RKO (cell line): ENCODE measurements at regions not wholly inside any gene's neighbourhood (a gene's known extent, or its start where the extent isn't known, plus 50 kb on each side); places are given as distances from the start of the nearest gene placed in this dataset.

Experiments used
- DNase-seq: peaks from one replicate; pipeline ENCODE4 v3.0.0-alpha.2; 2016; ENCODE audit warnings: low spot score

DNA sequence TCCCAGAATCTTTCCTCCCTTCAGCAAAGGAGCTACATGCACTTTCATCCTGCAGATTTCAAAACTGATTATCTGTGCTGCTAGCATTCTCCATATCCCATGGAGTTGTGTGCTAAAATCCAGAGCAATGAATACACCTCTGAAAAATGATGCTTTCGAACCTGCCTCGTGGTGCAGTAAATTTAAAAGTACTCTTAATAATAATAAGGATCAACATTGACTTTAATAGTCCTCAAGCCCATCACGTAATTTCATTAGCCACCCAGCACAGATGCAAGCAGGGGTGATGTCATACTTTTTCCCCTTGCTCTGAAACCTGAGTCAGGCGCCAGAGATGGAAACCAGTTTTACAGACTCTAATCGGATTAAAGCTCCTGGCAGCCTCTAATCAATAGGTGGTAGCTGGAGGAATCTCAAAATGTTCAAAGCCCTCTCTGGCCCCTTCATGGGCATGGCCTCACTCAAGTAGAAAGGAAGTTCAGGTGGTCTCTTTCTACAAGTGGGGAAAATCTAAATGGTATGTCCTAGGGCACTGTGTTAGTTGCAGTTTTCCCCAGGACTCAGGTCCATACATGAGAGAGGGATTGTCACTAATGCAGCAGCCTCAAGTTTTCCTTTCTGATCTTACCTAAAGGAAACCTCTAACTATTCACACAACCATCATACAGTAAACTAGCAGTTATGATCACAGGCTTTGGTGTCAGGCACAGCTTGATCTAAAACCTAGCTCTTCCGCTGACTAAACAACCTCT lies 221.6 kb upstream of the SLC30A5 start:
- no peak for DNase-seq

GRCh38 chr5:68873198-68873597 lies 220.6 kb upstream of the SLC30A5 start:
- no peak for DNase-seq

DNA sequence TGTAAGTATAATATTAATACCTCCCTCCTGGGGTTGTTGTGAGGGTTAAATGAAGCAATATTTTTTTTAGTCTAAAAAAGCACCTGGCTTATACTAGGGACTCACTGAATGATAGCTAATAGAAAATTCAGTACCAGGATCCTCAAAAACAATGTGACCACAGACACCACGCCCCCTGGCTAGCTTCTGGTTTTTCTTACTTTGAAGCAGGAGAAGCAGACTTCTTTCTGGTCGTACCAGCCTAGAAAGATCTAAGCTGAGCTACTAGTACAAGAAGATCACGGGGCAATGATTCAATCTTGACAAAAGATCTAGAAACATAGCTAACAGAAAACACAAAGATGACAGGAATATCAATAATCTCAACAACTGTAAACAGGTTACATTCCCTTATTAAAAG lies 218.5 kb upstream of the SLC30A5 start:
- DNase-seq, result no peak

GRCh38 chr5:68883436-68883835 lies 210.4 kb upstream of the SLC30A5 start:
- no peak for DNase-seq

DNA sequence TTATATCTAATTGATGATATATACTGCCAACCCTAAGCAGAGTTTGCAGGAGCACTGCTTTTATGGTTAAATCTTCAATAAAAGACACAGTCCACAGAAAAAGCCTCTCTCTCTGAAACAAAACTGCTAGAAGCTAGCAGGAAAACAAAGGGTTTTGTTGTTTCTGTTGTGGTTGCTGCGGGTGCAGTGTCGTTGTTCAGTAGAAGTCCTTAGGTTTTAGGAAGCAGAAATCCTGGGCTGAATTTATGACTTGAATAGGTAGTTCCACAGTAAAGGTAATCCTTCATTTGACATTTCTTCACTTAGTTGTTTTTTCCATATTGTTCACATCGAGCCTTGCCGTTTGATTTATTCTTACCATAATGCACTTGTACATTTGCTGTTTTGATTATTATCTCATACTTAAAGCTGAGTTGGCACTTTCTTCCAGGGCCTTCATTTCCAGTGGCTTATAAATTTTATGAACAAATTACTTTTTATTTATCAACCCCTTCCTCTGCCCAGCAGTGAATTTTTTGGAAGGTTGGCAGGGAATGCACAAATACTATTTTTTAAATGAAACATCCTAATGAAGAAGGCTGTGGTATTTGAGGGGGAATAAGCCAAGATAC lies 209.6 kb upstream of the SLC30A5 start:
- no peak for DNase-seq

DNA sequence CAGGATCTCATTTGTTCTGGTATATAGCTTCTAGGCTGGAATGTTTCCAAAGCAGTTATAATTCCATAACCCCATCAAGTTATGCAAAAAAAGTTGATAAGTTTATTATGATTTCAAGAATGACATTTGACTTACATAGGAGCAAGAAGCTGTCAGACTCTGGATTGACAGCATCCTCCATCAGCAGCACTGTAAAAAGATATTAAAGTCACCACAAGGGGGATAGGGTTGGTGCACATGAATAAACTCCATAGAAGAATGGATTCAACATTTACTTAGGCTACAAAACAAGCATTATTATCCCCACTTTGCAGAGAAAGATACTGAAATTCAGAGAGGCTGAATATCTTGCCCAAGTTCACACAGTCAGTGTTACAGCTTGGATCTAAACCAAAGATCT lies 208.9 kb upstream of the SLC30A5 start:
- DNase-seq, result peak; percentile 52

- DNase-seq, result no peak
Observed at GRCh38 chr5:68886814-68887213, 207.0 kb upstream of the SLC30A5 start.

GRCh38 chr5:68891718-68892117 lies 202.1 kb upstream of the SLC30A5 start:
- no peak for DNase-seq

DNA sequence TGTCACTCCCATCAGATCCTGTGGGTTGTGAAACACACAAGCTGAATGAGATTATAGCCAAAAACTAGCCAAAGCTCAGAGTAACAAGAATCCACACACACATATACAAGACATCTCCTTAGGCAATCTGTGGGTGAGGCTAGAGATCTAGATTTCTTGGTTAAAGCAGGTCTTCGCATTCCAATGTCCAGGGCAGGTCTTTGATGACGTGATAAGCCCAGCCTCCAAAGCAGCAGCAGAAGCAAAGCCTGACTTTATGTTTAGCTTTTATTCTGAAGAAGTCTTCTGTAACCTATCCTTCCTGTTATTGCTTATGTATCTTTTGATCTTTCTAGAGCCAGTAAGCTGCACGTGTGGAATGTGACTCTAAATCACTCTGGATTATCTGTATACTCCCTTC lies 199.1 kb upstream of the SLC30A5 start:
- DNase-seq, result no peak

- peak; percentile 56 for DNase-seq
Observed at GRCh38 chr5:68898951-68899471, 194.8 kb upstream of the SLC30A5 start.

DNA sequence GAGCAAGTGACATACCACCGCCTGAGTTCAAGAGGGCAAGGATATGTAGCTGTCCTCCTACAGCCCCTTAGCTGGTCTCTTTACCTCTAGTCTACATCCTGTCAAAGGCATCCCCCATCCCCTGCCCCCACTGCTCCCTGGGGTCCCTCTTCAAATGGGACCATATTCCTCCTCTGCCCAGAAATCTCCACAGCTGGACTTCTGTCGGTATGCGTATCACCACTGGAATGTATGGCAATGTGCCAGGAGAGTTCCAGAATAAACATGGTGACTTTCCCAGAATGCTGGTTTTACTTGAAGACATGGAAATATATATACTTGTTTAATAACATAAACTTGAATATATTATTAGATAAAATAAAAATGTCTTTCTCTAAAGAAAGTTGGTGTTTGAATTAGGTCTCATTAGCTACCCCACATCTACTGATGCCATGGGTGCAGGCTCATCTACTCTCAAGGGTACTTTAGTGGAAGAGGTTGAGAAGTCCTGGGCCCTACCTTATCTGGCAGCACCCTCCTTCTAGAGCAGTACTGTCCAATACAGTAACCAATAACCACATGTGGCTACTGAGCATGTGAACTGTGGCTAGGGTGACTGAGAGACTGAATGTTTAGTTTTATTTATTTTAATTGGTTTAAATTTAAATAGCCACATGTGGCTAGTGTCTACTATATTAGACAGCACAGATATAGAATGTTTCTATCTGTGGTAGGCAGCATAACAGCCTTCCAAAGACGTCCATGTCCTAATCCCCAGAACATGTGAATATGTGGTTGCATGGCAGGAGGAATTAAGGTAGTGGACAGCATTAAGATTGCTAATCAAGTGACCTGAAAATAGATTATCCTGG lies 181.7 kb upstream of the SLC30A5 start:
- DNase-seq, result peak; percentile 12

DNA sequence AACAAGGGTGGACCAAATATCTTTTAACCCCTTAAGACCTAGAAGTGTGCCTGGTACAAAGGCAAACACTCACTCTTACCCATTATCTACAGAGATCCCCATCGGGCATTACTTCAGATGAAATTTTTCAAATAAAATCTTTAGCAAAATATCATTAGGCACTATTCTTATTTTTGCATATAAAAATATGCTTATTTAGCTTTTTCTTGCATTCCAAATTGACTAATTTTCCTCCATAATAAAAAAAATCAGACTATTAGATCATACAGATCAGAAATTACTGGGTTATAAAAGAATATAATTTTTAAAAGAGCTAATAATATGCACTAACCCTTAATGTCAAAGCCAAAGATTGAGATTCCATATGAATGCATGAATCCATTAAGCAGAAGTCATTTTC lies 178.7 kb upstream of the SLC30A5 start:
- DNase-seq, result no peak

DNA sequence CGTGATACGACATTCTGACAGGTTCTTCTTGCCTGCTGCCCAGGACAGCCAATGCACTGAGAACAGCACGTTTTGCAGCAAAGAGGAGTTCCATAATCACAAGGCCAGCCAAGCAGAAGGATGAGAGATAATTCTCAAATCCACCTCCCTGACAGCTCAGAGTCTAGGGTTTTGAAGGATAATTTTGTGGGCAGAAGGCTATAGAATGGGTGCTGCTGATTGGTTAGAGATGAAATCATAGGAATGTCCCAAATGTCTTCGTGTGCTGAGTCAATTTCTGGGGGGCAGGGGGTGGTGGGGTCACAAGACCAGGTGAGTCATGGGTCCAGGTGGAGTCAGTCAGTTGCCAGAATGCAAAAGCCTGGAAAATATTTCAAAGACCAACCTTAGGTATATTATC lies 175.5 kb upstream of the SLC30A5 start:
- no peak for DNase-seq

- no peak for DNase-seq
Observed at GRCh38 chr5:68919988-68920490, 173.8 kb upstream of the SLC30A5 start.

- no peak for DNase-seq
Observed at GRCh38 chr5:68920888-68921287, 172.9 kb upstream of the SLC30A5 start.

DNA sequence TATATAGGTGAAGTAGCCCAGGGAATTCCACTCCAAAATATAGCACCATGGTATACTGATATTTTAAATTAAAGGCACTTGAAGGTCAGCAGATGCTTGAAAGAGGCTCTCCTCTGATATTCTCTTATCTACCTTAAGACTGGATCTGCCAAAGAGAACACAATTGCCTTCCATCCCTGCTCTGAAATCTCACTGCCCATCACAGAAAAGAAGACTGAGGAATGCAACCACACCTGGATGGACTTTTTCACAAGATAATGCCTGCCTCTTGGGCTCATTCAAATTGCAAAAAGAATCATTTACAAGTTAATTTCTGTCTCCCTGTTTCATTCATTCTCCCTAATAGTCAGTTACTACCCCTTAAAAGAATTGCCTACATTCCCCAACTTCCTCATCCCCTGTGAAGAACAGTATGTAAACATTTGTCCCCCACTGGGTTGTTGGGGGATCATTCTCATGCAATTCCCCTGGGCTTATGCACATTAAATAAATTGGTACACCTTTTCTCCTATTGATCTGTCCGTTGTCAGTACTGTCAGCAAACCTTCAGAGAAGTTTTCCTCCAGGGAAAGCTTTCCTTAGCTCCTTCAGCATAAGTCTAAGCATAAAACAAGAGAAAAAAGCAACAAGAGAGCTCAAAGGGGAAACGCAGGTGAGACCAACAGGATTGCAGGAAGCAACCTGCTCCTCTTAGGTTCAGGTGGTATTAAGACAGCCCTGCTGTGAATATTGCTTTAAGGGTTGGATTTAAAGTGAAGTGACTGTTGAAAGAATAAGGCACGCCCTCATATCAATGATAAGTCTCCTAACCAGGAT lies 171.4 kb upstream of the SLC30A5 start:
- no peak for DNase-seq

- DNase-seq, result no peak
Observed at GRCh38 chr5:68924481-68925145, 169.2 kb upstream of the SLC30A5 start.

- no peak for DNase-seq
Observed at GRCh38 chr5:68928617-68929302, 165.1 kb upstream of the SLC30A5 start.

GRCh38 chr5:68930139-68930538 lies 163.7 kb upstream of the SLC30A5 start:
- DNase-seq, result no peak

DNA sequence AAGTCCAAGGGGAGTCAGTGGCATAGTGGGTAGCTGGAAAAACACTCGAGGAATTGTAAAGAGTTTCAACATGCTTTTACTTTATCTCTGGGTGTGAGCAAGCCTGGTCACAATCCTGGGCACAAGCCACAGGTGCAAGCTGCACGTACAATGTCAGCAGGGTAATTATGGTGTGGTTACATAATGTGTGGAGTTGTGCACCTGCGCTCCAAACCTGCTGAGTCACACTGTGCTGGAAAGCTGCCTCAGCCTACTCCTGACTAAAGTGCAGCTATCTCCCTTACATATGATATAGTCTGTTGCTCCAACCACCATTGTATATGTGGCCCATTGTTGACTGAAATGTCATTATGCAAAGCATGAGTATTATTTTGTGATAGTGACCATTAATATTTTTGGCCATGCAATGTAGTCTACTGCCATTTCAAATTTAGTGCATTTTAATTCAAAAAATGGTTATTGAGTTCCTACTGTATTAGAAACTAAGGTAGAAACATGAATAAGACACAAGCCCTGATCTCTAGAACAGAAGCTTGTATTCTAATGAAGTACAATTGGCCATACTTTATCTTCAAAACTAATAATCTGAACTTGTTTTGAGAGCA lies 160.9 kb upstream of the SLC30A5 start:
- DNase-seq, result peak; percentile 31
